GM19023 (cell line): ENCODE measurements at regions not wholly inside any gene's neighbourhood (a gene's known extent, or its start where the extent isn't known, plus 50 kb on each side); places are given as distances from the start of the nearest gene placed in this dataset.
"Not testable (repeated sequence)": the region's sequence is repeated elsewhere in the genome, so short reads cannot be mapped to it uniquely, and the experiment has no call there.

Experiments used
- ATAC-seq: cut with Tn5 transposase; IDR thresholded peaks from one replicate; pipeline ENCODE4 v1.9.1; 2021; ENCODE audit warnings: mild to moderate bottlenecking, moderate library complexity; ENCODE audit not compliant: unreplicated experiment

DNA sequence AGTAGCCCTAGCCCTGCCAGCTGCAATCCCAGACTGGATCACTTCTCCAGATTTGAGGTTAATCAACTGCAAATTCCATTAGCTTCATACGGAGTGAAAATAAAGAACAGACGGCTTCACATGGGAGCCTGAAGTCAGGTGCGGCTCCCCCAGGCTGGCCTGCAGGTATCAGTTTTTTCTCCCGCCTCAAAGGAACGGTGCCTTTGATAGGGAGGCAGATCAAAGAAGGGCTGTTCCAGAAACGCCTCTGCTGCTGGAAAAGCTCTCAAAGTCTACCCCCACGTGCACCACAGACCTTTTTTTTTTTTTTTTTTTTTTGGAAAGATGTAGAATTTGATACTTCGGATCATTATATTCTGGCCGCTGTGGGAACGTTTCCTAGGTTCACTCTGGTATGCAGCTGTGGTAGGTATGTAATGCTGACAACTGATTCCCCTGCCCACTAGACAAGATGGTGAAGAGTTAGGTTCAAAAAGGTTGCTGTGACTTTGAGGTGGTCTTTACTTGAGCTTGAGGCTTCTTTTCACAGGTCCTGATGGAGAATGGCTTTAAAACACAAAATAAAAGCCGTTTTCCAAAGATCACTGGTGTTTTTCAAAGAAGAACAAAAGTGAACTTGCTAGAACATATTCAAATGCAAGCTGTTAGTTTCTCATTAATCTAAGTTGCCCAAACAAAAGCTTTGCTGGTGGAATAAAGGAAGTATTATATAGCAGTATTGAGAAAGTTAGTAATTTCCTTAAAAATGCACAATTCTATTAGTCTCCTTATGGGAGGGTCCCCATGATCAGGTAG lies 189.0 kb upstream of the NFIA start:
- no peak for ATAC-seq

DNA sequence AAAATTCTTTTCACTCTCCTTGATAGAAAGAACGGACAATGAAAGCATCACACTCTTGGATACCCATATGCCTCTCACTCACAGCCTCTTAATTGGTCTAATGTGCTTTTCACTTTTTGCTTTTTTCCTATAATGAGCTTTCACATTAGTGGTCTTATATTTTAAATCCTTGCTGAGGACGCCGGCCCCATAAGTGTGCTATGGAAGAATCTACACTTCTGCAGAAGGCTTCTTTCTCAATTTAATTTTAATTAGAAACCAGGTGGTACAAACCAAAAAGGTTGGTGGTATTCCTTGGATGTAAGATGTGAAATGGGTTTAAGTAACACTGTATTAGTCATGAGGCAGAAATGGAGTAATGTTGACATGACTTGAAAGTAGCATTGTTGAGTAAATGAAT lies 190.6 kb upstream of the NFIA start:
- ATAC-seq: no peak

DNA sequence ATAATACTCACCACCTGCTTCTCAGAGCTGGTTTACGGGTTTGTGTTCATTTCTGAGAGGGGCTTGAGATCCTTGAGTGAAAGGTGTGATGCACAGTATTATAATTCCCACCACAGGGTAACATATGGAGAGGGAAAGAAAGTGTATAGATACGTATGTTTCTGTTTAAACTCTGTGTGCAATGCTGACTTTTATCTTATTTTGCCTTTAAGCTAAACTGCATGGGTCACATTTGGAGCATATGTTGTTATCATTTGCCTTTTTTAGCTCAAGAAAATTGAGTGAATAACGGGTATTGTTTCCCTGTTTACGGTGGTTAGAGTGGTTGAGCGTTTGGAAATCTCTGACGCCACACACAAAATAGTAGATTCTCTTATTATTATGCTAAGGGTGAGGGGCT lies 191.1 kb upstream of the NFIA start:
- ATAC-seq: no peak

DNA sequence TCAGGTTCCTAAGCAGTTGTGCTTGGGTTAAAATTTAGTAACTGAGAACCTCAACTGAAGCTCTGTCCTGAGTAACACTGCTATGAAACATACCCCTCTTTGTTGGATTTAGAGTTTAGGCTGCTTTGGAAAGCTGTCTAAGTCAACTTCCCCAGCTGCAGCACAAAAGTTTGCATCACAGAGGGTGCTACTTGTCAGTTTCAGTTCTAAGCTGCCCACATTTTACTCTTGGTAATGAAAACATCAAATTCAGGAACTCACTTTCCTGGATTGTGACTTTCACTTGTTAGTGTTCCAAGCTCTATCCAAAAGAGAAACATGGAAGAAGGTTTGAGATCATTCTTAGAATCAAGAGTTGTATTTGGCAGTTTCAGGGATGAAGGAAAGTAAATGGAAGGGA lies 191.7 kb upstream of the NFIA start:
- ATAC-seq: no peak

DNA sequence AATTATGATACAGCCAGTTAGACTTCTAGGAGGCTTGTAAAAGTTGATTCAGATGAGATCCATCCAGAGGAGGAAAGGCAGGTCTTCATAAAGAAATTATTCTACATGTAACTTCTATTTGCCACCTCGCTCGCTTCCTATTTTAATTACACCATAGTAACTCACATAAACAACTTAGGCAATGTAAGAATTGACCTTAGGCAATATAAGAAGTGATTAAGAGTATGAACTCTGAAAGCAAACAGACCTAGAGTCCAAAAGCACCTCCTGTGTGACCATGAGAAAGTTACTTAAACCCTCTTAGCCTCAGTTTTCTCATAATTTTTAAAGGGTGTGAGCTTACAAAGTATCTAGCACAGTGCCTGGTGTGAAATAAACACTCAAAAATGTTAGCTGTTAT lies 192.7 kb upstream of the NFIA start:
- ATAC-seq: no peak

DNA sequence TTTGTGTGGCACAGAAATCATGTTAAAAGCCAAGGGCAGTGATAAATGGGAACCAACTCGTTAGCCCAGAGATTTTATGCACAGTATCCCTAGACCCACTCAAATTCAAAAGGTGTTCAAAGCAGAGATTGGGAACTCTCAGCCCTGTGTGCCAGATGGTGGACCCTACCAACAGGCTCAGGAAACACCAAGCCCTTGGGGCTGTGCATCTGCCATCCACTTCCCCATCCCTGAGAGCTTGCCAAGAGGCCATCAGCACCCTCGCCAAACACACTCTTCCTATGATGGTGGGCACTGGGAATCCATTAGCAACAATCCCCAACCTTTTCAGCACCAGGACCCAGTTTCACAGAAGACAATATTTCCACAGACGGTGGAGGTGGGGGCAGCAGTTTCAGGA lies 194.2 kb upstream of the NFIA start:
- ATAC-seq: no peak

DNA sequence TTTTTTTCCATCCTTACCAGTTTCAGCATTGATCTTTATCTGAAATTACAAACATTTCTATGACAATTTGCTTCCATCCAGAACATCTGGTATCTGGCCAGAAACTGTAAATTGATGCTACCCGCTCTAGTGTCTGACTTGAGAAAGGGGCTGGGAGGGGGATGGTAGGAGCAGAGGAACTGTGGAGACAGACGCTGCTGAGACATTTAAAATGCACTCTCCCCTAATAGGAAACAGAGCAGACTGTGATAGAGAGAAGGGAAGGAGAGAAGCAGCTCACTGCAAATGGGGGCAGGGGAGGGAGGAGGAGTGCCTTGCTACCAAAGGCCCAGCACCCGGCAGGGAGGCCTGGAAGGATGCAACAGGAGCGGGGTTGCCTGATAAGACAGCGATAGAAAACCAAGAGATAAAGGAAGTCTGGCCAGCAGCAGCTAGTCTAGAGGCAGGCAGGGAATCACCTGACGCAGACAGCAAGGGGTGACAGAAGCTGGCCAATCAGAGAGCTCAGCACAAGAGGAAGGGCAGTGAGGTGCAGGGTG lies 195.5 kb upstream of the NFIA start:
- ATAC-seq: no peak

DNA sequence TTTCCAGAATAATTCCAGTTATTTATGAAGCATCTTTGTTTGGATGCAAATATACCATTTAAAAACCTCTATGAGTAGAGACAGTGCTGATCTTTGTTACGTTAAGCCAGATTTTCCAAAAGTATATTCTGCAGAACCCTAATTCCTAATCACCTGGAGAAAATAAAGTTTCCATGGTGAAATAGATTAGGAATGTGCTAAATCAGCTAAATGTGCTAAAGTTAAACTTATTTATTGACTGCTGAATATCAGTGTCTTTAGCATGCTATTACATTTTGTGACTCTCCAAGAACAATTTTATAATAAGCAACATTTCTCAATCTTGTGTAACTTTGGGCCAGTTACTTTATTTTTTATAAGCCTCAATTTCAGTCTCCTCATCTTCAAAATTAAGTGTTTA lies 196.3 kb upstream of the NFIA start:
- no peak for ATAC-seq

DNA sequence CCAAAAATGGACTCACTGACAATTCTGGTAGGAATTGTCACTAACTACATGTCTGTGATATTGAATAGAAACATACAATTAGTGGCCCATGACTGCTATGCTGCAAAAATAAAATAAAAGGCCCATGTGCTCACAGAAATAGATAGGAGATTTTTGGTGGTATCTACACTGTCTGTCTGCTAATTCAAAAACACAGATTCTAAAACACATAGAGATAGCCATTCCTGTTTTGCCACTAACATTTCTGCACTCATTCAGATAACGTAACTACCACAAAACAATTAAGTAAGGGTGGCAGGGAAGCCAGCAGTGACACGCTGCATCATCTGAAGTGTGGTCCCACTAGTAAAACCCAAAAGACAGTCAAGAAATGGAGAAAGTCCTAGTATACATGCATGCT lies 202.2 kb upstream of the NFIA start:
- ATAC-seq: no peak

DNA sequence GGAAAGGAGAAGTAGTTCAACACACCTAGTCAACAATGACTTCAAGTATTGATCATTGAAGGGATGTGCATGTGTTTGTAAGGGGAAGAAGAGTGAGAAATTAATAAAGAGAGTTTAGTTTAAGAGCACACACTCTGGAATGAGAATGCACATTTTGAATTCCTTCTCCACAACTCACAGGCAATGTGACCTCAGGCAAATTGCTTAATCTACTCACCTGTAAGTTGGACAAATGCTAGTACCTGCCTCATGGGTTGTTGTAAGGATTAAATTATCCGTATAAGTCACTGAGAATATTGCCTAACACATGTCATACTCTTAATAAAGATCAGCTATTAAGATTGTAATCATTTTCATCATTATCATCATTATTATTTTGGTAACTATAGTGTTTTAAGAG lies 204.0 kb upstream of the NFIA start:
- no peak for ATAC-seq

DNA sequence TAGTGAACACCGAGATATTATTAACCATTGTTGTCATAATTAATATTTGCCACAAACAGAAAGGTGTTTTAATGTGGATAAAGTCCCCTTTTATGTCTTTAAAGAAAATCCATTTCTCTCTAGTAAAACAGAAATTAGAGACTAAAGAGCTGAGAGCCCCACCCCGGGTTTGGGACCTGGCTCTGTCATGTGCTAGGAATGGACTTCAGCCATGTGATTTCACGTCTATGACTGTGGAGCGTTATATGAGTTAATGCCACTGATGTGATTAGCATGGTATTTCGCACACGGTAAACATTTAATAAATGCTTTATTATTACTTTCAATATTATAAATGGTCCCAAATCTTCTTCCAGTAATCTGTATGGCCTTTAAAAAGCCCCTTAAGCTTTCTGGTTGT lies 205.0 kb upstream of the NFIA start:
- no peak for ATAC-seq

DNA sequence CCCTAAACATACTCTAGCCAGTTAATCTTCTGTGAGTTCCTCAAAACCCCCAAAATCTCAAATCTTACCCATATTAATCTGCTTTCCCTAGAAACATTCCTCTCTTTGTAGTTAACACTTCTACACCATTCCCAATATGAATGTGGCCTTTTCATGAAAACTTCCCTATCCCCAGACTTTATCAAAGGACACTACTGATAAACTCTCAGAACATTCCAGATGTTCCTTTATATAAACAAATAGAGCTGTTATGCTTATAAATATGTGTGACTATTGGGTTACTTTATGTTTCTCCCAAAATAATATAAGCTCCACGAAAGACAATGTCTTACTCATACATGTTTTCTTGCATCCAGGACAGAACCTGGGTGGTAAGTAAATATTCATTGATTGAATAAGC lies 205.4 kb upstream of the NFIA start:
- ATAC-seq: no peak

DNA sequence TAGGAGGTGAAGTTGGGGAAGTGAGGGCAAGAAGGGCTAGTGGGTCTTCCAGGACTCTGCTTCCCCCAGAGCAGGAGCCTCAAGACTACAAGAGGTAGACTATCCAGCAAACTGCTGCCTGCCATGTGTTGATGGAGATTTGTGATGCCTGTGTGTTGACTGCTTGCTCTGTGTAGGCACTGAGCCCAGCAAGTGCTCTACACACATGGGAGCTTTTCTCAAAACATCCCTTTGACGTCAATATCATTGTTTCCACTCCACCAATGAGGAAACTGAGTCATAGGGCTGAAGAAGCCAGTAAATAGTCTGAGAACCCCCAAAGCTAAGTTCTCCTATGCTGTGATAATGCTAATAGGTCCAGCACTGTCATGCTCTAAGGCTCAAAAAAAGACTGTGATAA lies 207.2 kb upstream of the NFIA start:
- ATAC-seq: no peak

DNA sequence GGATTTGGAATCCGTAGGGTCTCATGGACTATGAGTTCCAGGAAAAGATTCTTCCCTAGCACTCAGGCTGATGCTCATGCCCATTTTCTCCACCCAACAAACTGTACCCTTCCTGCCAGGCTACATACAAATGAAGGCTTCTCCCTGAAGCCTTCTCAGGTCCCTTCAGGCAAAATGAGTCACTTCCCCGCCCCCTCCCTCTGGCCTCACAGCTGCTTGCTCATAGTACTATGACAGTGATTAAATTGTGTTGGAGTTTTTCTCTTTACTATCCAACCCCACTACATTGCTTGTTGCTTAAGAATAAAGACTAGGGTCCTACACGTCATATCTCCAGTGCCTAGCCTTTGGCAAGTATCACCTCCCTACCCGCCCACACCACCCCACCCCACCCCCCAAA lies 207.6 kb upstream of the NFIA start:
- no peak for ATAC-seq

DNA sequence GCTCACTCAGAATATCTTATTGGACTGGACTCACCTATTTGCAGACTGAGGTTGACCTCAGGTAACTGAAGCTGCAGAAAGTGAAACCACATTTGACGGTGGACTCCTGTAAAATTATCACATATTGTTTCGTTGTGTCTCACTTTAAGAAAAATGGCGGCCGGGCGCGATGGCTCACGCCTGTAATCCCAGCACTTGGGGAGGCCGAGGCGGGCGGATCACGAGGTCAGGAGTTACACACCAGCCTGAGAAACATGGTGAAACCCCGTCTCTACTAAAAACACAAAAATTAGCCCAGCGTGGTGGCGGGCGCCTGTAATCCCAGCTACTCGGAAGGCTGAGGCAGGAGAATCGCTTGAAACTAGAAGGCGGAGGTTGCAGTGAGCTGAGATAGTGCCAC lies 209.0 kb upstream of the NFIA start:
- not testable (repeated sequence) for ATAC-seq

DNA sequence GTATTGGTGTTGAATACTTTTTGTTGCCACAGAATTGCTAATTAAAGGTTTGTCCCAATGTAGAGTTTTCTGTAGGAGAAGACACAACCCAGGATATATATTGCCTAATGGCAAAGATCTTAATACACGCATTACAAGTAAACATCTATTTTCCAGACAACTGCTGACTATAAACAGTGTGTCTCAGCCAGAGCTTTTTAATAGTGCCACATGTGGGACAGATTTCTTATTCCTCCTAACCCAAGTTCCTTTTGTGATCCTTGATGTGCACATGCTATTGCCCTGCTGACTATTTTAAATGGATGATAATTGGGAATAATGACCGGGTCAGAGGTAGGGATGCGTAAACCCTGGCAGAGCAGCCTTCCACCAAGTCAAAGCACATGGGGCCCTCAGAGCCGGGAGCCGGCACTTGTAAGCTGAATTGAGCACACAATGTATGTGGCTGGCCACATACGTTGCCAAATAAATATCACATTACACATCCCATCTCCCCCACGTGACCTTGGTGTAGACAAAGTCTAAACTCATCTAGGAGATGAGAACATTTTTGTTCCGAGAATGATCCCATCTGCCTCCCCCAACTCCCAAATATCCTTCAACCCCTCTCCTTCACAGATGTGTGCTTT lies 209.8 kb upstream of the NFIA start:
- ATAC-seq: no peak

DNA sequence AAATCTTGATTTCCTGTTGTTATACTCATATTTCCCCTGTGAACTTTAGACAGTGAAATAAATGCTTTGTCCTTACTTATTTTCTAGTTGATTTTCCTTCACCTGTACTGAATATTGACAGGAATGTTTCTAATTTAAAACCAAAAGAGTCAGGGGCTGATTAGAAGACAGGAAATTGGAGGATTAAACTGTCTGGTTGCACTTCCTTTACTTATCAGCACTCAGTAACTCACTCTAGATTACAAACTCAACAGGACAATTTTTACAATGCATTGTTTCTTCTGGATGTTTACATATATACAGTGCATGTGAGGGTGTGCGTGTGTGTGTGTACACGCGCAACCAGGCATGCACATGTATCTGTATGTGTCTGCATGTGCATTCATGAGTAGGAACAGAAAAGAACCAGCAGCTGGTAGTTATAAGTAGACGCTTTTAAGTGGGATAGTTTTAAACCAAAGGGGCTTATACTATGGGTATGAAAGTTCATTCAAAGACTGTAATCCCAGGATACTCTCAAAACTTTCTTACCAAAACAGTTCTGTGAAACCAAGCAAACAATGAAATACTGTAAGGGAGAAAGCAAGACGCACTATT lies 212.0 kb upstream of the NFIA start:
- ATAC-seq: no peak

DNA sequence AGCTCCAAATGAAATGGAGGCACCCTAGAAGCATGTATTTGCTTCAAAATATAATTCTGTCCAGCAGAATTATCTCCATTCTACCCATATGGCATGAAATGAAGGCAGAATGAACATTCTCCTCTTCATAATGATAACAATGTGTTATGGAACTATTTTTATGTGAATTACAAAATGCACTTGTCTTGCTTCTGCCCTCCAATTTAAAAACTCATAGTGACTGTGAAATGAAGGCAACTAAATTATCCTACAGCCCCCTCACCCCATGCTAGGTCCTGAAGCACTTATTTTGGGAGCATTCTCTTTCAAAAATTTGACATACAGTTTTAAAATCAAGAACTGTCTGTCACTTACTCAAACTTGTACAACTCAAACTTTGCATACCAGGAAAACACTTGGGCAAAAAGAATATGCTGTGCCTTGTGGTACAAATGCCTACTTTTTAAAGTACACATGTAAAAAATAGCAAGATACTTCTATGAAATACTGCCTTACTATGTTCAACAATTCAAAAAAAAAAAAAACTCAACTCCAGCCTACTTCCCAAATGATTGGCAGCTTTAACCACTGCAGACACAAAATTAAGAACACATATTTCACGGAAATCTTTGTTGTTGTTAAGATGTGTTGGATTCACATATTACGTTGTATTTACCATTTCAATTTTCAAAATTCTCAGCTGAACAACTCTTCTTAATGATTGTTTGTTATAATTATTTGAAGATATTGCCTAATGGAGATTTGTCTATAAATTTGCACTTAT lies 213.3 kb upstream of the NFIA start:
- ATAC-seq: no peak

DNA sequence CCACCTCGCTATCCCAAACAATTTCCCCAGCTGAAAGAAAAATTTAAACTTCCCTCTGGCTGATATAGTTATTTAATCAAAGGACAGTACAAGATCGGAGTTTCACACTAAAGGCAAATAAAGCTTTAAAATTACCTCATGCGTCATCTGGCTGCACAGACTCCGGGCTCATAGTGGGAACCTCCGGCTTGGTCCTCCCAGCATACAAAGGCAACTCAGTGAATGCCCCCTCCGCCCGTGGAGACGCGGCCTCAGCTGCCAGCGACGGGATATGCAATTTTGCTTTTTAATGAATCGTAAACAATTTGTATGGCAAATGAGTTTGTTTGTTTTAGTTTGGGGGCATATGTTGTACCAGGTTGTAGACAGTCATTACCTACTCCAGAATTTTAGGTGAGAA lies 214.6 kb upstream of the NFIA start:
- ATAC-seq: no peak

DNA sequence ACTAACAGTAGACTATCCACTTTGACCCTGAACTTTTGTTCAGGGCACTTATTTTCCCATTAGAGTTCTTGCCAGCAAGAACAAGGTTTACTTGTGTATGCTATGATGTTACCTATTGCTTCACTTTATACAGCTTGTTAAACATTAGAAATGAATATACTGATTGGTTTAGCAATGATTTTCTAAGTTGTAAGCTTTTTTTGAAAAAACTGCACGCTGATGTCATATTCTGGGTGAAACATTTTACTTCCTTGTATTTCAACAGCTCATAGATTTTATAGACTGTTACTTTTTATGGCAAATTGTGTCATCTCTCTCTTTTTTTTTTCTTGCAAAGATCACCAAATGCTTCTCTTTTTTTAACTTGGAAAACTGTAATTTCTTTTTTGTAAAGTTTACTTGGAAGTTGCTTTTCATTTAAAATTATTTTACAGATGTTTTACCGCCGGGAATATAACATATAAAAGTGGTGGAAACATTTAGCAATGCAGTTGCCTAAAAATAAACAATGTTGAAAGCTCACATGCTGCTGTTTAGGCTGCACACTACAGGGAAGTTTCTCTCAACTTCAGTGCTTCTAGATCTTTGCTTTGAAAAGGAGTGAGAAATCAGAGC lies 215.3 kb upstream of the NFIA start:
- no peak for ATAC-seq
